Urothelium cell line (cell line): ENCODE measurements at regions not wholly inside any gene's neighbourhood (a gene's known extent, or its start where the extent isn't known, plus 50 kb on each side); places are given as distances from the start of the nearest gene placed in this dataset.
"Not testable (repeated sequence)": the region's sequence is repeated elsewhere in the genome, so short reads cannot be mapped to it uniquely, and the experiment has no call there.

Experiments used
- DNase-seq: peaks from one replicate; pipeline ENCODE4 v3.0.0; 2011; ENCODE audit warnings: low spot score, mixed read lengths
- FAIRE-seq: peaks from 2 replicates; lab custom pipeline; 2011; peaks lifted over from hg19 to GRCh38; lab: Jason Lieb, UNC

- FAIRE-seq (no peak), DNase-seq (peak; percentile 6)
Measured at GRCh38 chr15:84151205-84151931, 84.2 kb upstream of the GOLGA6L4 start.

- FAIRE-seq, DNase-seq: not testable (repeated sequence)
Measured at GRCh38 chr15:84152381-84152979, 83.1 kb upstream of the GOLGA6L4 start.

DNA sequence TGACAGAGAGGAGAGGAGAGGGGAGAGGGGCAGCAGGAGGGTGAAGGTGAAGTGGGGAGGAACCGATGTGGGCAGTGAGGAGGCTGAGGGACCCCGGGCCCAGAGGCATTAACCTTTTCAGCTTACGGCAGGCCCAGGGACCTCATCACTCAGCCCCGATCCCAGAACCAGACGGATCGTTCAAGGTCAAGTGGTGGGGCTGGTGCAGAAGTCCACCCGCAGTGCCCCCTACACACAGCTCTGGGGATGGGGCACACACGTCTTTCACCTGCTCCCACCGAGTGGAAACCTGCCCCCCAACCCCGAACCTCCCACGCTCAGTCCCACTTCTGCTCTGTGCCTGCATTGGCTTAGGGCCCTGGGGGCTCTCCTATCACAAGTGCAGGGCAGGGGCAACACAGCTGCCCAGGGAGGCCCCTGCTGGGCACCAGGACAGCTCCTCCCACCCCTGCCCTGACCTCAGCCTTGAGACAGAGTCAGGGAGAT lies 81.9 kb upstream of the GOLGA6L4 start:
- DNase-seq, FAIRE-seq: not testable (repeated sequence)

- not testable (repeated sequence) for FAIRE-seq, DNase-seq
Measured at GRCh38 chr15:84154314-84154713, 81.3 kb upstream of the GOLGA6L4 start.

GRCh38 chr15:84154787-84155186 lies 80.8 kb upstream of the GOLGA6L4 start:
- FAIRE-seq, DNase-seq: not testable (repeated sequence)

DNA sequence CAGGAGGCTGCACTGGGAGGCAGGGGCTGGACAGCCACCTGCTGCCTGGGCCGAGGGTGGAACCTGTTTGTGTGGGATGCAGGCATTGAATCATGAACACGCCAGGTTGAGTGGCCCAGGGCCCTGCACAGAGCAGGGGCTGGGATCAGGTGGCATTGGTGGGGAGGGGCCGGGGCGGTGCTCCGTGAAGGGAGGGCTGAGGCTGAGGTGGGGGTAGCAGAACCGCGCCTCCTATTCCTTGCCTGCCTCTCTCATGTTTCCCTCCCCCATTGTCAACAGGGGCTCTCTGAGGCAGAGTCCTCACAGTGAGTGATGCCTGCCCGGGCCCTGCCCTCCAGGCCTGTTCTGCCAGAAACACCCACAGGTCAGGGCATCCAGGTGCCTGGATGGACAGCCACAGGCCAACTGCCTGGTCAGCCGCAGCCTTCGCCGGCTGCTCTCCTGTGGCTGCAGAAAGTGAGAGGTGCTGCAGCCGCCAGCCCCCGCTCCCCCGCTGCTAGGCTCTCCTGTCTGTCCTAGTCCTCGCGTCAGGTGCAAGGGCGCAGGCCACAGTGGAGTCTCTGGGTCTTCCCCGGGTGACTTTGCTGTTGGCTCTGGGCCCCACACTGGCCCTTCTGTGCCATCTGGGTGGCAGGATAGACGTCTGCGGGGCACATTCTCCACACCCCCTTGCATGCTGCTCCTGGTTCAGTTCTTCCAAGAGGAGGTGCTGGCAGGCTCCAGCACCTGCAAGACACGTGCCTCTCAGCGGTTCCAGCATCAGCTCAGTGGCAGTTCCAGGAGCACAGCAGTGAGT lies 79.6 kb upstream of the GOLGA6L4 start:
- FAIRE-seq, DNase-seq: not testable (repeated sequence)

DNA sequence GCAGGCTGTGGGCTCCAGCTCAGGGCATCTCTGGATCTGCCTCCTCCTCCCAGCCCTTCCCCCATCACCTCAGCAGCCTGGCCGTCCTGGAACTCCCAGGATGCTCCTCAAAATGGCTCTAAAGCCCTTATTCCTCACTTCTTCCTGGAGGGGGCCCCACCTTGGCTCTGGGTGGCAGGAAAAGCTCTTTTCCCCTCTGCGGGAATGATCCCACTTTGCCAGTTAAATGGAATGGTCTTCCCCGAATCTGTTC lies 79.1 kb upstream of the GOLGA6L4 start:
- FAIRE-seq, DNase-seq: not testable (repeated sequence)

DNA sequence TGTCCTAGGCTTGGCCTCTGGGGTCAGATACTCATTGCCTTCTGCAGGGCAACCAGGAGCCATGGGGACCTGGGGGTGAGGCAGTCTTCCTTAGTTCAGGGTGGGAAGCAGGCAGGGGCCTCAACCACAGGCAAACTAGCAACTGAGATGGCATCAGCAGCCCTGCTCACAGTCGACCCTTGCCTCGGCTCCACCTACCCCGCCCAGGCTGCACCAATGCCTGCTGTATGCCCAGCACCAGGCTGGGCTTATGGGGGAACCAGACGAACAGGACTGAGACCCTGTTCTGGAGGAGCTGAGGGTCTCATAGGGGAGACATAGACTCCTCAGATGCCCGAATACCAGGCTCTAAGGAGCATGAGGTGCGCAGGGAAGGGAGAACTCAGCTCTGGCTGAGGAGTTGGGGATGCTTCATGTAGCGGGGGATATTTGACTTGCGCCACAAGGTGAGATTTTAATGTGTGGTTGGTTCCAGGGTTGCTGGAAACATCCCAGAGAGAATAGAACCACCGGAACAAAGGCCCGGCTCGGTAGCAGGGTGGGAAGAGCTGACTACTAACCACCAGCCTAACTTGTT lies 78.4 kb upstream of the GOLGA6L4 start:
- peak; percentile 94 for FAIRE-seq
- not testable (repeated sequence) for DNase-seq

GRCh38 chr15:84157857-84158256 lies 77.7 kb upstream of the GOLGA6L4 start:
- not testable (repeated sequence) for FAIRE-seq

GRCh38 chr15:84159346-84160269 lies 76.0 kb upstream of the GOLGA6L4 start:
- DNase-seq = not testable (repeated sequence)
- FAIRE-seq = peak; percentile 32

More at GRCh38 chr15:84157857-84158256, 77.7 kb upstream of the GOLGA6L4 start:
- DNase-seq = not testable (repeated sequence)

DNA sequence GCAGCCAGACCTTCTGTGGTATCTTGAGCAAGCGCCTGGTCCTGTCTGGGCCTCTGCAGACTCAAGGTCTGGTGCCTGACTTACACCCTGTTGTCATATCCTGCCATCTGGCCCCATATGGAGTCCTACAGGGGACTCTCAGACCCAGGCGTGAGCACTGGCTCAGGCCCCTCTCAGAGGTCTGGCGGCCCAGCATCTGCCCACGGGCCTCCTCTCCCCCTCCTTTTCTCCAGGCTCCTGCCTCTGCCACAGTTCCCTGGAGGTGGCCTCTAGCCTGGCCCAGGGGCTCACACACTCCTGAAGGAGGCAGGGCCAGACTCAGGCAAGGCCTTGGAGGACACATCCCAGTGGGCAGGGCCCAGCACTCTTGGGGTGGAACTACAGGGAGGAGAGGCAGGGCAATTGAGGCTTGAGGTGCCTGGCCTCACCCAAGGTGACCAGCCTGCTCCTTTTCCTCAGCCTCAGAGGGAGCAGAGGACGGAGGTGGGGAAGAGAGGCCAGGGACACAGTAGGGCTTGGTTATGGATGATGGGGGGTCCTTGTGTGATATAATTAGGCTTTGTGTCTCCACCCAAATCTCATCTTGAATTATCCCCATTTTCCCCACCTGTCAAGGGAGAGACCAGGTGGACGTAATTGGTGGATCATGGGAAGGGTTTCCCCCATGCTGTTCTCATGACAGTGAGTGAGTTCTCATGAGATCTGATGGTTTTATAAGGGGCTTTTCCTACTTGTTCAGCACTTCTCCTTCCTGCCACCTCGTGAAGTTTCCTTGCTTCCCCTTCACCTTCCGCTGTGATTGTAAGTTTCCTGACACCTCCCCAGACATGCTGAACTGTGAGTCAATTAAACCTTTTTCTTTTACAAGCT lies 70.9 kb upstream of the GOLGA6L4 start:
- not testable (repeated sequence) for DNase-seq, FAIRE-seq

DNA sequence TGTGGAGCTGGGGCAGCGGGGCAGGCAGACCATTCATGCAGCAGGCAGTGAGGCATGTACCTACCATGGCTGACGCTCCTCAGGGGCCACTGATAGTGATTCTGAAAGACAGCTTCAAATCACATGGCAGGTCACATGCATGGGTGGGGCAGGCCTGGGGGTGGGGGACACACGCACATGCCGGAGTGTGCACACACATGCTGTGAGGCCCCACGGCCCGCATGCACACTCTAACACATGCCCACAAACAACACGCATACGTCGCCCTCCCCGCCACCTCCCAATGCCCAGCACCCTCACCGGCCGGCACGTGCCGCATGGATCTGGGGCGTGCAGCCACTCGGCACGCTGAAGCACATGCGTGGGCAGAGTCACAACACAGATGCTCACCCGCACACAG lies 65.5 kb upstream of the GOLGA6L4 start:
- FAIRE-seq, DNase-seq: not testable (repeated sequence)

- not testable (repeated sequence) for DNase-seq, FAIRE-seq
Measured at GRCh38 chr15:84173231-84173610, 62.4 kb upstream of the GOLGA6L4 start.
